ENCODE measurements at regions not wholly inside any gene's neighbourhood (a gene's known extent, or its start where the extent isn't known, plus 50 kb on each side); places are given as distances from the start of the nearest gene placed in this dataset.

DNA sequence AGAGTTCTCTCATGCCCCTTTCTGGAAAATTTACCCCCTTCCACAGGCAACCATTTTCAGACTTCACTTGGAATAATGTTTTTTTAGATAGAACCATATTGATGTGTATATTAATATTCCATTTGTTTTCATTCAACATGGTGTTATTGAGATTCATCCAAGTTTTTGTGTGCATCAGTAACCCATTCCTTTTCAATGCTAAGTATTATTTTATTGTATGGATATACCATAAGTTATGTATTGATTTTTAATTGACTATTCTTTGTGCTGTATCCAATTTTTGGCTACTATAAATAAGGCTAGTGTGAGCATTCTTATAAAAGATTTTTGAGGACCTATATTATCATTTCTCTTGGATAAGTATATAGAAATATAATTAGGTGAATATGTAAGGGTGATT lies 1025.7 kb downstream of the GRM8 start:
- TF ChIP-seq SNAI2 (CRISPR knock-in tag; IDR thresholded peaks at IDR 0.05) (no peak), ZC3H10 (CRISPR knock-in tag; IDR thresholded peaks at IDR 0.05) (no peak), TOX (CRISPR knock-in tag; IDR thresholded peaks at IDR 0.05; ENCODE audit: borderline replicate concordance) (no peak)
